Hepatocyte (in vitro differentiated cells): ENCODE measurements at regions not wholly inside any gene's neighbourhood (a gene's known extent, or its start where the extent isn't known, plus 50 kb on each side); places are given as distances from the start of the nearest gene placed in this dataset.
"Not testable (repeated sequence)": the region's sequence is repeated elsewhere in the genome, so short reads cannot be mapped to it uniquely, and the experiment has no call there.

Source experiments
- DNase-seq: peaks from one replicate; pipeline ENCODE4 v3.0.0-alpha.2; 2016; ENCODE audit warnings: low spot score
- H2AFZ ChIP-seq: fragments of 200-600 bp; sonication (generic); 2 replicates; pipeline ENCODE4 v1.6.0; 2016; ENCODE audit warnings: antibody characterized with exemption, mild to moderate bottlenecking
- H3K27ac ChIP-seq: fragments of 200-600 bp; sonication (generic); 2 replicates; pipeline ENCODE4 v1.5.1; 2016; ENCODE audit warnings: mild to moderate bottlenecking
- H3K27me3 ChIP-seq: fragments of 200-600 bp; sonication (generic); 2 replicates; pipeline ENCODE4 v1.6.1; 2016
- H3K36me3 ChIP-seq: fragments of 200-600 bp; sonication (generic); replicated peaks from 2 replicates; pipeline ENCODE4 v1.5.1; 2016; ENCODE audit warnings: low read depth; ENCODE audit not compliant: insufficient read depth
- H3K4me1 ChIP-seq: fragments of 200-600 bp; sonication (generic); 2 replicates; pipeline ENCODE4 v1.5.1; 2016; ENCODE audit warnings: mild to moderate bottlenecking, moderate library complexity; ENCODE audit not compliant: insufficient read depth
- H3K4me2 ChIP-seq: fragments of 200-600 bp; sonication (generic); 2 replicates; pipeline ENCODE4 v1.6.0; 2016
- H3K4me3 ChIP-seq: fragments of 200-600 bp; sonication (generic); 2 replicates; pipeline ENCODE4 v1.5.1; 2016; ENCODE audit warnings: mild to moderate bottlenecking
- H3K79me2 ChIP-seq: fragments of 200-600 bp; sonication (generic); 2 replicates; pipeline ENCODE4 v1.6.0; 2017; ENCODE audit warnings: mild to moderate bottlenecking
- H3K9me2 ChIP-seq: fragments of 200-600 bp; sonication (generic); replicated peaks from 2 replicates; pipeline ENCODE4 v1.6.0; 2017; ENCODE audit warnings: mild to moderate bottlenecking; ENCODE audit not compliant: insufficient read depth
- H3K9me3 ChIP-seq: fragments of 200-600 bp; sonication (generic); 2 replicates; pipeline ENCODE4 v1.5.1; 2016; ENCODE audit warnings: low read depth, mild to moderate bottlenecking
- H4K20me1 ChIP-seq: fragments of 200-600 bp; sonication (generic); 2 replicates; pipeline ENCODE4 v1.6.0; 2016; ENCODE audit warnings: mild to moderate bottlenecking; ENCODE audit not compliant: insufficient read depth, poor library complexity, severe bottlenecking
- CTCF ChIP-seq: fragments of 200-600 bp; sonication (generic); IDR thresholded peaks from 2 replicates; pipeline ENCODE4 v1.5.1; 2016; ENCODE audit warnings: antibody characterized with exemption, mild to moderate bottlenecking; ENCODE audit not compliant: poor library complexity
- EZH2 ChIP-seq: fragments of 200-600 bp; sonication (generic); IDR thresholded peaks from 2 replicates; pipeline ENCODE4 v1.6.1; 2016; ENCODE audit warnings: antibody characterized with exemption, mild to moderate bottlenecking, borderline replicate concordance
- EZH2phosphoT487 ChIP-seq: fragments of 200-600 bp; sonication (generic); IDR thresholded peaks from one replicate; pipeline ENCODE4 v1.6.1; 2018; ENCODE audit warnings: antibody characterized with exemption, mild to moderate bottlenecking, low read depth, moderate library complexity; ENCODE audit not compliant: unreplicated experiment, severe bottlenecking
- WGBS: methylation state at CpG from one replicate; pipeline ENCODE4 v1.1.6; 2016; ENCODE audit warnings: low lambda C conversion rate; ENCODE audit errors: missing lambda C conversion rate; 5-methylcytosine and 5-hydroxymethylcytosine counted together

GRCh38 chr4:184335520-184335919, 117.8 kb upstream of the ENPP6 start:
- H3K36me3 ChIP-seq = no peaks in the 10 kb centered on the region
- 0% methylated on average over 1 of the region's 1 CpG for WGBS
- DNase-seq = no peak
- H3K9me3 ChIP-seq = no peaks in the 10 kb centered on the region
- no peak overlapping the region for H3K27ac ChIP-seq
- no peak overlapping the region for H2AFZ ChIP-seq
- no peaks in the 10 kb centered on the region for H4K20me1 ChIP-seq
- no peak overlapping the region for H3K4me2 ChIP-seq
- H3K79me2 ChIP-seq = no peaks in the 10 kb centered on the region
- no peak overlapping the region for H3K4me3 ChIP-seq
- H3K27me3 ChIP-seq = no peaks in the 10 kb centered on the region
- no peak for TF ChIP-seq EZH2phosphoT487
- TF ChIP-seq CTCF = no peak
- no peak for TF ChIP-seq EZH2
- H3K9me2 ChIP-seq = no peaks in the 10 kb centered on the region
- H3K4me1 ChIP-seq = no peaks in the 10 kb centered on the region

- H3K9me3 ChIP-seq, H2AFZ ChIP-seq, H4K20me1 ChIP-seq, H3K9me2 ChIP-seq, H3K4me3 ChIP-seq, DNase-seq, H3K79me2 ChIP-seq, H3K27ac ChIP-seq, H3K4me2 ChIP-seq, H3K4me1 ChIP-seq, H3K36me3 ChIP-seq, H3K27me3 ChIP-seq: not testable (repeated sequence)
- WGBS = 98% methylated on average over 14 of the region's 14 CpGs
Measured at GRCh38 chr4:184333446-184333845, 115.8 kb upstream of the ENPP6 start.

- Histone ChIP-seq H3K4me1 (no peaks in the 10 kb centered on the region), H3K9me3 (no peaks in the 10 kb centered on the region), H3K9me2 (no peaks in the 10 kb centered on the region), H4K20me1 (no peaks in the 10 kb centered on the region), H3K4me2 (no peak overlapping the region), H3K36me3 (no peaks in the 10 kb centered on the region), H3K27me3 (no peaks in the 10 kb centered on the region), H3K4me3 (no peak overlapping the region), H3K27ac (peak overlapping the region; percentile 40), H3K79me2 (no peaks in the 10 kb centered on the region), H2AFZ (peak overlapping the region; percentile 6)
- 66% methylated on average over 7 of the region's 7 CpGs for WGBS
- DNase-seq = no peak
- TF ChIP-seq EZH2phosphoT487 = no peak
- TF ChIP-seq CTCF = no peak
- no peak for TF ChIP-seq EZH2
Measured at GRCh38 chr4:184331268-184331995, 113.8 kb upstream of the ENPP6 start.

GRCh38 chr4:184330517-184331094, 112.9 kb upstream of the ENPP6 start:
- H3K36me3 ChIP-seq, H3K79me2 ChIP-seq, H3K4me3 ChIP-seq, H3K9me2 ChIP-seq, H3K27me3 ChIP-seq, H3K4me1 ChIP-seq, DNase-seq, H3K4me2 ChIP-seq, H3K9me3 ChIP-seq, H4K20me1 ChIP-seq: not testable (repeated sequence)
- Histone ChIP-seq H2AFZ (peak overlapping the region; percentile 6), H3K27ac (peak overlapping the region; percentile 40)
- 88% methylated on average over 5 of the region's 5 CpGs for WGBS
